ENCODE measurements at regions not wholly inside any gene's neighbourhood (a gene's known extent, or its start where the extent isn't known, plus 50 kb on each side); places are given as distances from the start of the nearest gene placed in this dataset.

DNA sequence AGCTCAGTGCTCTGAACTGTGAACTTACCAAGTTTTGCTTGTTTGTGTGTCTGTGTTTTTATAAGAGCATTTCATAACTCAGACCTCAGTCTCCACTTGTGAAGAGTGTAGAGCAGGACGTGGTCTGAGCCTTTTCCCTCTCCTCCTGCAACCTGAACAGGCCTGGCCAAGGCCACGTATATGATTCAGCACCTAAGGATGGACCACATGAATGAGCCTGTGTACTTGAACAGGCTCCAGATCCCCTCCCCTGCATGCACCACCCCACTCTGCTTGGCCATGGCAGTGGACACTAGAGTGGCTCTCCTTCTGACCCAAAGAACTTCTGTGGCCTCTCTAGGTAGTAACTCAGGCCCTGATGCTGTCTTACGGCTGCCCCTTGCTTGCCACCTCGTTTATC, 125.9 kb upstream of the FSTL4 start:
- DNase-seq (ENCODE audit: low read depth): peak; percentile 20

DNA sequence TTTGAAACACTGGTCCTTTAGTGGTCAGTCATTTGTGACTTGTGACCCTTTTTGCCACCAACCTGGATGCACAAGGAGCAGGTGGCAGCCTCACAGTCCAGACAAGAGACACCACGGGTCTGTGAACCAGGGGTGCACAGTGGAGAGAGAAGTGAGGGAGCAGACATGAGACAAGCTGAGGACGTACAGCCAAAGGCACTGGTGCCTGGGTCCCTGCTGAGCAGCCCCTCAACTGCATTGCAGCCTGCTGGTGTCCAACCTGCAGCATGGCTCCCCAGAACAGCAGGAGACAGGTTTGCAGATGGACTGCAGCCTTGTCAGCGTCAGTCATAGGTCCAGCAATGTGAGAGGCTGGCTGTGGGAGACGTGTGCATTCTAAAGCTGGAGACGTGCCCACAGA, 124.2 kb upstream of the FSTL4 start:
- DNase-seq (ENCODE audit: low read depth): no peak

DNA sequence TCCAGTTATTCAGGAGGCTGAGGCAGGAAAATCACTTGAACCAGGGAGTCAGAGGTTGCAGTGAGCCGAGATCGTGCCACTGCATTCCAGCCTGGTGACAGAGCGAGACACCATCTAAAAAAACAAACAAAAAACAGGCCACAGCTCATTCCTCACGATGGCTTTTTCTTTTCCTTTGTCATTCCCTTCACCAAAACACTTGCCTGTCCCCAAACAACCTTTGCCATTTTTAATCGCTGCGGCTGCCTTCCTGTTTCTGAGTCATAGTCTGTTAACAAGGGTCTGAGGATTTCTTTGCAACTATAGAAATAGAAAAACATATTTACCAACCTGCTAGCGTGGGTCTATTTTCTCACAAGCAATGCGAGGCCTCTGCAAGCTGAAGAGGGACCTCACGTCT, 123.0 kb upstream of the FSTL4 start:
- DNase-seq (ENCODE audit: low read depth): peak; percentile 28

DNA sequence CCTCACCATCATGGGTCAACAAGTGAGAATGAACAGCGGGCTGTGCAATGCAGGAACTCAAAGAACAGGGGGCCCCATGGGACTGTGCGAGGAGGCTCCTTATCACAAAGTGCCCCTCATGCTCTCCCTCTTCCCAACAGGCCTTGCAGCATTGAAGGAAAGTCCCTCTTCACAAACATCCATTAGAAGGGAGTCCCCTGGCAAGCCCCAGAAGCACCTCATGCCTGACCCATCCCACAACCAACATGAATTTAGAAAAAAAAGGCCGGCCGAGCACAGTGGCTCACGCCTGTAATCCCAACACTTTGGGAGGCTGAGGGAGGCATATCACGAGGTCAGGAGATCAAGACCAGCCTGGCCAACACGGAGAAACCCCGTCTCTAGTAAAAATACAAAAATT, 122.6 kb upstream of the FSTL4 start:
- DNase-seq (ENCODE audit: low read depth): no peak

DNA sequence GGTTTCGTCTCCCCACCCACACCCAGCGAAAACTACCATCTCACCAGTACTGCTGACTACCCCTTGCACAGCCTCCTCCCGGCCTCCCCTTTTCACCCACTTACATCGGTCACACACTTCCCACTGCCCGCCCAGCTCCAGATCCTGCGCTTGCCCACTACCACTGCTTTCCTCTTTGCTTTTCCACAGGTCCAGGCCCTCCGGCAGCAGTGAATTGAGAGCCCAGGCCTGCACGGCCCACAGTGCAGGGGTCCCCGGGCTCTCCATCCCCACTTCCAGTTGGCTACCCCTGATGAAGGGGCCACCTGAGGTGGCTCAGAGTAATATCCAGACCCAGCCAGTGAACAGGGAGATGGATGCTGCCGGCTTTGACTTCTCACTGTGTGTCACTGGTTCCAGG, 120.2 kb upstream of the FSTL4 start:
- no peak for DNase-seq (ENCODE audit: low read depth)

DNA sequence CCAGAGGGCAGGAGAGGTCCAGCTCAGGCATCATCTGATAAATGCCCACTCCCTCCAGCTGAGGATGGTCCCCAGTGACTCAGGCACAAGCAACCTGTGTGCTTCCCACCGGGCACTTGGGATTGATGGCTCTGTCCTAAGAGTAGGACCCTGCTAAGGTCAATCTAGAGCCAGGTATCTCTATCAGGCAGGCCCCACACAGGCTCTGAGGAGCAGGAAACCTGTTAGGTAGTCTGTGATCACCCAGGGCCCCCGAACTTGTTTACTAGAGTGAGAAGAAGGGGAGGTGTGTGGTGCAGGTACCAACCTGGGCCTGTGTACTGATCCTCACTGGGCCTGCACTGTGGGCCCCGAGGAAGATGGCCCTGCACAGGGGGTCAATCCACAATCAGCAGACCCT, 119.6 kb upstream of the FSTL4 start:
- DNase-seq (ENCODE audit: low read depth): no peak

DNA sequence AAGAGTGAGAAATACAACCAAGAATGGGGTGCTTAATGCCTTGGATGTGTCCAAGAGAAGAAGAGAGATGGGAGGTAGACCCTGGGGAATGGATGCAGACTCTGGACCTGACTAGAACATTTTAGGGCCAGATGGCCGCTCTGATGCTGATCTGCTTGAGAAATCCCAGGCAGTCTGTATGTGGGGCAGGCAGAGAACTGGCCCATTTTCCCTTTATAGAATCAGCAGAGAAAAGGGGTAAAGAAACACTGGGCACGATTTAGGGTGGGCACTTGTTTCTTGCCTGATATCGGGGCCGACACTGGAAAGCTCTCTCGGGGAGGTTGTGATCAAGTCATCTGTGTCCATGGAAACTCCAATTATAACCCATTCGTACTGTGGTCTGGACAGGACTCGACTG, 118.5 kb upstream of the FSTL4 start:
- no peak for DNase-seq (ENCODE audit: low read depth)

DNA sequence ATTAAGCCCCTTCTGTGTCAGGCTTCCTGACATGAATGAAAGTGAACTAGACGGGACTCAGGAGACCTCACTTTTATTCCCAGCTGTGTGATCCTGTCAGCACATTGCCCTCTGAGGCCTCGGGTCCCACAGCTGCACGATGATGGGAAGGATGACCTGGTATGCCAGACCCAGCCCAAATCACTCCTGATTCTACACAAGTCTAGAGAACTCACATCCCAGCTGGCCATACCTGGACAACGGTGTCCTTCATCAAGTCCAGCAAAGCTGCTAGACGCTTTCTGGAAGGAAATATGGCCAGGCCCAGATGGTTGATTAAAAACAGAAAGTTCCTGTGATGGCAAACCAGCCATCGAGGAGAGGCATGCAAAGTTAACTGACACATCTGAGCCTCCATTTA, 118.0 kb upstream of the FSTL4 start:
- DNase-seq (ENCODE audit: low read depth): no peak

DNA sequence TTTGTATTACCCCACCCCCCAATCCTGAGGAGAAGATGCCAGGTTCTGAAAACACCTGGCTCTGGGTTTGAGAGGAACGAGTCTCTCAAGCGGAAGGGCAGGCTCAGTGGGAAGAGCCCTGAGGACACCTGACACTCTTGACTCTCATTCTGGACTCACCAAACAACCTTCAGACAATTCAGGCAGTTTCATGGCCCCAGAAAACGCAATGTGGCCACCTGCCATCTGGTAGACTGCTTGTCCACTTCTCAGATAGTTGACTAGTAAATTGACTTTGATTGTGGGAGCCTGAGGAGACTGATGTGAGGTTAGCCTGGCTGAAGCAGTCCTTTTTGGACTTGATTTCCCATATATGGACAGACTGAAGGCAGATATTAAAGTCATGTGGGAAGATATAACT, 117.5 kb upstream of the FSTL4 start:
- no peak for DNase-seq (ENCODE audit: low read depth)

DNA sequence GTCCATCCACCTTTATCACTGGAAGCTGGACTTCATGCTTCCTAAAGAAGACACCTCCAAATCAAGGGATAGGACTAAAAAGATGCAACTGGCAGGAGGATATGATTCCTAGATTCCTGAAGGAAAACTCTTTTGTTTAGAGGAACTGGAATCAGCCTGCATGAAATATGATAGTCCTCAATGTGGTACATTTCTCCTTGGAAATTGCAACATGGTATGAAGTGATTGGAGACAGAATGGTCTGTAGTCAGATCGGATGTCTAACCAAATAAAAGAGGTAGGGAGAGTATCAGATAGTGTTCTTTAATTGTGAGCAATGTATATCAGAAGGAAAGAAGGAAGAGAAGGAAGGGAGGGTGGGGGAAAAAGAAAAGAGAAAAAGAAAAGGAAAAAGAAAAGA, 116.1 kb upstream of the FSTL4 start:
- DNase-seq (ENCODE audit: low read depth): no peak

DNA sequence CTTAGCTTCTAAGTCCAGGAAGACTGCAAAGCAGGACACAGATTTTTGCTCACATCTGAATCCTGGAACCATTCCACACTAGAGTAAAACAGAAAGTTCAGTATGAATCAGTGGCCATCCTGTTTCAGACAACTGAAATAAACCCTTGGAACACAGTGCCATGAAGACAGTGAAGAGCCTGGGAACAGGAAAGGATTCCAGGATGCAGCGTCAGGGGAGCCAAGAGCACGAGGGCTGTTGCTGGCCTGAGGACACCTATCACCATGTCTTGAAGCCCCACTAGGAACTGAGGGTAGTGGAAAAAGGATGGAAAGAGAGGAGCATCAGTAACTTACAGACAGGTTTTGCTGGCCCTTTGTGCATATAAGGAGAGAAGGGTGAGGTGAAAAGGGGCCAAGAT, 115.3 kb upstream of the FSTL4 start:
- no peak for DNase-seq (ENCODE audit: low read depth)

DNA sequence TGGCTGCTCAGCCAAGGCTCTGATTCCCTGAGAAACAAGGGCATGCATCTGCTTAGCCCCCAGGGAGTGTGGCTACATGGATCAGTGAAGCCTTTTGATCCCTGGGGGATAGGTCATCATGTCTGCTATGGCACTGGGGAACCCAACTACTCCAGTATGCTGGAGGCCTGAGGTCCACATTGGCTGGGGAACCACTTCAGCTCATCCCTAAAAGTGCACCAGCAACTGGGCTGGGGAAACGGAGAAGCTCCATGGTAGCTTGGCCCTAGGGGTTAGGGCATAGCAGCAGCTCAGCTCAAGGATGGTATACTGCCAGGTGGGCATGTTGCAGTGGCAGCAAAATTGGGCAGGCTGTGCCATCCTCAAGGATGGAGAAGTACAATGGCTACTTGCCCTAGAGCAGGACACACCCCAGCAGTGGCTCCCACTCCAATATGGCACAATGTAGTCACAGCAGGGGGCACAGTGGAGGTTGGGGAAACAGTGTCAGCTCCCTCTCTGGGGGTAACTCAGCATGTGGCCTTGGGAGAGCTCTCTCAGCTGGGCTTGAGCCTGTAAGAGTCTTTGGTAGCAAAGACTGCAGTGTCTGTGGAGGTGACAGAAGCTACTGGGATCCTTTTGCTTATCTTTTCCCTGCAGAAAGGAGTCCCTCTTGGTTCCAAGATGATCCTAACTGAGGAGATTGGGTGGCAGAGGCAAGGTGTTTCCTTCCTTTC, 111.5 kb upstream of the FSTL4 start:
- DNase-seq (ENCODE audit: low read depth): no peak

DNA sequence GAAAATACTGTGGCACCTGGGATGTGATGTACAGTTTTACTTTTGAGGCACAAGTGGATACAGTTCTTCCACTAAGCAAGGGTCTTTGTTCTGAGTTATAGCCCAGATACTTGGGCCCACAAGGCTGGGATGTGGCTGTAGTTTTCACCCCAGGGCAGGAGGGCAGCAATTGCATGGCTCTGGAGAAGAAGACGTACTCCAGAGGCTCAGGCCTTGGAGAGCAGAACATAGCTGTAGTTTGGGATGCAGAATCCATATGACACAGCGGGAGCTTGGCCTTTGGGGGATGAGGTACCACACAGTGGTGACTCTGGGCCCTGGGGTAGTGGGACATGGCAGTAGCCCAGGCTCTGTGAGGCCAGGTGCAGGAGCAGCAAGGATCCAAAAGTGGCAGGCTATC, 110.8 kb upstream of the FSTL4 start:
- no peak for DNase-seq (ENCODE audit: low read depth)

DNA sequence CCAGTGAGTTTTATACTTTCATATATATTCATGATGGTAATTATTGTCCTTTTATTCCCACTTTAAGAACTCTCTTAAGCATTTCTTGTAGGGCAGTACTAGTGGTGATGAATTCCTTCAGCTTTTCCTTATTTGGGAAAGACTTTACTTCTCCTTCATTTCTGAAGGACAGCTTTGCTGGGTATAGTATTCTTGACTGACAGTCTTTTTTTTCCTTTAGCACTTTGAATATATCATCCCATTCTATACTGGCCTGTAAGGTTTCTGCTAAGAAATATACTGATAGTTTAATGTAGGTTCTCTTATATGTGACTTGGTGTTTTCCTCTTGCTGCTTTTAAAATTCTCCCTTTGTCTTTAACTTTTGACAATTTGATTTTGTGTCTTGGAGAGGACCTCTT, 109.0 kb upstream of the FSTL4 start:
- no peak for DNase-seq (ENCODE audit: low read depth)

DNA sequence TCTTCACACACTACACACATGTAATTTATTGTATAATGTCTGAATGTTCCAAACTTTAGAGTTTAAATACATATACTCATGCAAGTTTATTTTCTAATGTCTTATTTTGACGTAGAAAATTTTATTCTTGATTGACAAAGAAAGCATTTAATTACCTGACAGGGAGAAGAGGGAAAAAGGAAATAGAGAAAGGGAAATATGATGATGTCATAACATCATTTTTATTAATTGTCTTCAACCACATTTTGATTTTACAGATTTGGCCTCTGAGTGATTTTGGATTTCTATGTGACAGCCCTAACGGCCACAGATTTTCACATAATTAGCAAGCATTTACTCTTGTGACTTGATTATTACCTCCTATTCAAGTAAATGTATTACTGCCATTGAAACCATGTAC, 106.1 kb upstream of the FSTL4 start:
- DNase-seq (ENCODE audit: low read depth): no peak

DNA sequence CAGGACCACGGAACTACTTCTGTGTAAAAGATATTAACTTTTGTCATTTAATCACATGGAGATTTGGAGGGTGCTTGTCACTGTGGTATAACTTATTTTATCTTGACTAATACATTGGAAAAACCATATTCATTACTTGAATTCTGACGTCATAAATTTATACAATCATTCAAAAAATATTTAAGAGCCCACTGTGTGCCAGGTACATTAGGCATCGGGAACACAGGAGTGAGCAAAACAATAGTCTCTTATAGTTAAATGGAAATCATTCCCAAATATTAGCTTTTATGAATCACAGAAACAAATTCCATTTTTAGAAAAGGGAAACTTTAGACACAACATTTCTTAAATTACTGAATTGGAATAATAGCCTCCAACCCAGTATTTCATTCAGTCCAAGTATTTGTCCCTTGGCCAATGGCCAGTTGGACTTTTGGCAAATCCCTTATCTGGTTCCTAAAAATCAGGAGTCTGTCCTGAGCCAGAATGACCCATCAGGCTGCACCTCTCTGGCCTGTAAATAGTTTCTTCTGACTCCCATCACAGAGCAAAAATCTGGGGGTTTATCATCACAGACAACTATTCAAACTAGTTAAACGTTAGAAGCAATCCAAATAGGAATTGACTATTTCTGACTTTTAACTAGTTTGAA, 104.3 kb upstream of the FSTL4 start:
- DNase-seq (ENCODE audit: low read depth): no peak

DNA sequence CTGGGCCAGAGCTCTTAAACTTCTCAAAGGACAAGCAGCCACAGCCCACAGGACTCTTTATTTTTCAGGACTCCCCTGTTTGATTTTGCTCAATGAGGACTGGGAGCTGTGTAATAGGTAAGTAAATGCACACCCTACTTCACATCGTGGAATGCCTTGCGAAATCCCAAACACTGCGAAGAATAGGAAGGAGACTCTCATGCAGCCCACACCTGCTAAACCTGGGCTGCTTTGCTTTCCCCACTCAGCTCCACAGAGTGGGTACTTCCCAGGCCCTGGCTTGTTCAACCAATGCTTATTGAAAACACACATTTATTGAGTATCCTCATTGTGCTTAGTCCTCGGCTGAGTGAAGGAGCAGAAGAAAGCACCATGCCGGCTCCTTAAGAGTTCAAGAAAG, 103.3 kb upstream of the FSTL4 start:
- no peak for DNase-seq (ENCODE audit: low read depth)

DNA sequence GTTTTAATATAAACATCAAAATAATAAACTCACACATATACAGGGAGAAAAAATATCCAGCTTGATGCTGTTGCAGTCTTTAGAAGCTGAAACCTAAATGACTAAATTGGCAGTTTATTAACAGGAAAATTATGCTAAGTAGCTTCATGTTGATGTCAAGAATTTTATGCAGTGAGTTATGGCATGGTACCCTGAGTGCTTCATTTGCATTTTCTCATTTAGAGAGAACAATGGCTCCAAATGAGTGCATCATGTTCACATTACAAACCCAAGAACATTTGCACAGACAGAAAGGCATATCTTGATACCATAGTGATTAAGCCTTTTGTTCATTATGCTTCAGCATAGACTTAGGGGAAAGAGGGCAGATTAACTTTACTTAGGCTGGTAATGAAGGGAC, 102.9 kb upstream of the FSTL4 start:
- no peak for DNase-seq (ENCODE audit: low read depth)

DNA sequence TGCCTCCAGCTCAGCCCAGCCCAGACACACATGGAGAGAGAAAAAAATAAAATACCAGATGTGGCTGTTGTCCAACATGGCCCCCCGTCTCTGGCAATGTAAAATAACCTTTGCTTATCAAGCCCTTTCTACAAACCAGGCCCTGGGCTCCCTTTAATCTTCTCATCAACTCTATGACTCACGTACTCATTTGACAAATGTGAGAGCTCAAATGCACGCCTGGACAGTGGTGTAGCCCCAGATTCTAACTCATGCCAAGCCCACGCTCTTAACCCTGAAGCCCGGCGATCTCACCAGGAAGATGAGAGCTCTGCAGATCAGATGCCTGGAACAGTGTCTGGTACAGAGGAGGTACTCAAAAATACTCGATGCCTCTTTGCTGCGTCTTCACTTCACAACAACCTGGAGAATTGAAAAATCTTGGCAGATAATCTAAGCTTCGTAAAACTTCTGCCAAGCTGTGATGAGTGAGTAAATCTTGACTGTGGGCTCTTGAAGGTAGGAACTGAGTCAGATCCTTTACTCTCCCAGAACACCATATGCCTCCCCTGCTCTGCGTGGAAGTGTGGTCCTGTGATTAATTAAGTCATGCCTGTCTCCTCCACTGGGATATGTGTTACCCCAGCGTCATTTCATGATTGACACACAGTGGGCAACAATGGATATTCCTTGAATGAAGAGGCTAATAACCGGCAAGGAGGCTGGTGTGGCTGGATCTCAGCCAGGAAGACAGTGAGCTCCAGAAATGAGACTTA, 102.0 kb upstream of the FSTL4 start:
- DNase-seq (ENCODE audit: low read depth): no peak

DNA sequence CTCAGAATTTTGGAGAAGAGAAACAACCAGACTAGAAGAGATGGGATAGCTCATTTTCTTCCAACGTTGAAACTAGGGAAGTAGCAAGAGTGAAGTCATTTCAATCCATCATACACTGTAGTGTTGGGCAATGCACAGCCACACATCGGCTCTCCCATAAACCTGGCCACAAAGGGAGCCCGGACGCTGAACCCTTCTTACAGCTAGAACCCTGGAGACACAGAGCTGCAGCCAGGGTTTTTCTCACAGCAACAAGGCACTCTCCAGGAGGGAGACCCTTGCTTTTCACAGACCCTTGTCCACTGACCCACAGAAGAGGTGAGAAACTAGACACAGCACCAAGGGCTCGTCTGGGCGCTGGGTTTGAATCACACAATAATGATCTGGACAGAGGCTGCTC, 101.4 kb upstream of the FSTL4 start:
- no peak for DNase-seq (ENCODE audit: low read depth)

DNA sequence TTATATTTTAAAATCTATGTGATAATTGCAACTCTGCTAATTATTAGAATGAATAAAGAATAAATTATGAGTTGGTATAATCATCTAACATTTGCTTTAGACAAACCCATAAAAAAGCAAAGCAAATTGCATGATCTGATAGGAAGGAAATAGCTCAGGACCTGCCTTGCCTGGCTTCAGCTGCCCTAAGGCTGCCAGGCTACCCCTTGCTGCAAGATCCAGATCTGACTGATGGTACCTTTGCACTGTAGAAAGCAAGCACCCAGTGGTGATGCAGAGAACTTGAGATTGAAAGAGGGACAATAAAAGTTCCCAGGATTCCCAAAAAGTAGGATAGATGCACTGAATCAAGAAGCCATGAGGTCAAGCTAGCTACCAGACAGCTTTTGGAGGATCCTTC, 100.9 kb upstream of the FSTL4 start:
- DNase-seq (ENCODE audit: low read depth): no peak

DNA sequence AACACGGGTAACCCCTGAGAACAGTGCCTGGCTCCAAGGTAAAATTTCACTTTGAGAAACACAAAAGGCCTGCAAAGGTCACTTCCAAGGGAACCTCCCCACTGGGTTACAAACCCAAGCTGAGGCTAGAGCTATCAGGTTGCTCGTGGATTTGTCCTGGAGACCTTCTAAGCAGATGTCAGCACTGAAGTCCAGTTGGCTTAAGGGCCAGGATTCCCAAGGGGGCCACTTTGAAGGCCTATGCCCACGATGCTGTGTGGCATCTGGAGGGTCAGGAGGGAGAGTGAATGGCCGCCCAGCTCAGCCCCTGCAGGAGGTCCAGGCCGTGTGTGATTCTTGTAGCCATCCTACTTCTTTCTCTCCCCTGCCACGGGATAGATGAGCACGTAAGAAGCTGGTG, 100.2 kb upstream of the FSTL4 start:
- no peak for DNase-seq (ENCODE audit: low read depth)

DNA sequence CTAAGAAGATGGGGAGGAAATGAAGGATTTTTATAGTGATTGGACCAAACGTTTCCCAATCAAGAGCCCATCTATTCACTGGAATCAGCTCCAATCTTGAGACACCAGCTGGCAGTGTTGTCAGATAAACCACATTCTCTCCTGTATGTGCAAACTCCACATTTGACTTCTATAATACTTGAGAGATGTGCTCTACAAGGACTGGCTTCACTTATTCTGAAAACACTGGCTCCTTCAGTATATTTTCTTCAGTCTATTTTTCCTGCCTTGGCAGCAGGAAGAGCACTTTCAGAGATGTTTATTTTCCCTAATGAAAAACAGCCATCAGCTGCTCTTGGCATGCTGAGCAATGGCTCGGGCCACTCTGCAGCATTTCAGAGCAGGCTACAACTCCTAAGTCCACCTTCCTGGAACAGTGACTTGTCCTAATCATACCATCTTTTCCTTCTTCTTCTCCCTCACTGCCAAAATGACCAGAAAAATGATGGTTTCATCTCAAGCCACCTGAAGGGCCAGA, 96.9 kb upstream of the FSTL4 start:
- DNase-seq (ENCODE audit: low read depth): no peak
